ENCODE measurements at regions not wholly inside any gene's neighbourhood (a gene's known extent, or its start where the extent isn't known, plus 50 kb on each side); places are given as distances from the start of the nearest gene placed in this dataset.

- peaks cover 34% of the 10 kb centered on the region for H3K27me3 Mint-ChIP-seq (ENCODE audit: low read depth)
- H3K4me3 Mint-ChIP-seq = no peak overlapping the region
- H3K27ac Mint-ChIP-seq = no peak overlapping the region
- H3K4me1 Mint-ChIP-seq = peaks cover 27% of the 10 kb centered on the region
- TF ChIP-seq, protein P1, sequence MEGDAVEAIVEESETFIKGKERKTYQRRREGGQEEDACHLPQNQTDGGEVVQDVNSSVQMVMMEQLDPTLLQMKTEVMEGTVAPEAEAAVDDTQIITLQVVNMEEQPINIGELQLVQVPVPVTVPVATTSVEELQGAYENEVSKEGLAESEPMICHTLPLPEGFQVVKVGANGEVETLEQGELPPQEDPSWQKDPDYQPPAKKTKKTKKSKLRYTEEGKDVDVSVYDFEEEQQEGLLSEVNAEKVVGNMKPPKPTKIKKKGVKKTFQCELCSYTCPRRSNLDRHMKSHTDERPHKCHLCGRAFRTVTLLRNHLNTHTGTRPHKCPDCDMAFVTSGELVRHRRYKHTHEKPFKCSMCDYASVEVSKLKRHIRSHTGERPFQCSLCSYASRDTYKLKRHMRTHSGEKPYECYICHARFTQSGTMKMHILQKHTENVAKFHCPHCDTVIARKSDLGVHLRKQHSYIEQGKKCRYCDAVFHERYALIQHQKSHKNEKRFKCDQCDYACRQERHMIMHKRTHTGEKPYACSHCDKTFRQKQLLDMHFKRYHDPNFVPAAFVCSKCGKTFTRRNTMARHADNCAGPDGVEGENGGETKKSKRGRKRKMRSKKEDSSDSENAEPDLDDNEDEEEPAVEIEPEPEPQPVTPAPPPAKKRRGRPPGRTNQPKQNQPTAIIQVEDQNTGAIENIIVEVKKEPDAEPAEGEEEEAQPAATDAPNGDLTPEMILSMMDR (IDR thresholded peaks at IDR 0.05; ENCODE audit: unreplicated experiment in 3 of 3) = no peak
- no peaks in the 10 kb centered on the region for H3K9me3 Mint-ChIP-seq
- no peaks in the 10 kb centered on the region for H3K36me3 Mint-ChIP-seq (ENCODE audit: low read depth)
Observed at GRCh38 chr12:114275932-114276785, 129.8 kb downstream of the TBX5 start.

DNA sequence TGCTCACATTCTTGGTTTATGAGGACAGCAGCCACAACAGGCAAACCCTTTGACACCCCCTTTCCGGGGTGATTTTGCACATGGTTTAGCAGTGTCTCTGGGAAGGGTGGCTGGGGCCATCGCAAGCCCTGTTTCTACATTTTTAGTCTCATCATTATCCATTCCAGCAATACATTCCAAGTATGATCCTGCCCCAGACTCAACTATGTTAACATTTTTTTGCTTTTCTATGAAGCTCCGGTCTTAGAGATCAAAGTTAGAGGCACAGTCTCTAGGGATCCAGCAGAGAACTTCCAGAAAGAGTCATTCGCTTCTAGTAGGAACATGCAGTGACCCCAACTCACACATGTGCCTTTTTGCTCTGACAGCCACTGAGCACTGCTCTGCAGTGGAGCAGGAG, 130.9 kb downstream of the TBX5 start:
- Mint-ChIP-seq H3K36me3 (ENCODE audit: low read depth) (no peaks in the 10 kb centered on the region), H3K27me3 (ENCODE audit: low read depth) (peaks cover 44% of the 10 kb centered on the region), H3K4me1 (peaks cover 27% of the 10 kb centered on the region), H3K4me3 (no peak overlapping the region), H3K9me3 (no peaks in the 10 kb centered on the region), H3K27ac (peak overlapping the region in 1 of 3 experiments; percentile 9)
- TF ChIP-seq, protein P1 (IDR thresholded peaks at IDR 0.05; ENCODE audit: unreplicated experiment in 3 of 3) = no peak

DNA sequence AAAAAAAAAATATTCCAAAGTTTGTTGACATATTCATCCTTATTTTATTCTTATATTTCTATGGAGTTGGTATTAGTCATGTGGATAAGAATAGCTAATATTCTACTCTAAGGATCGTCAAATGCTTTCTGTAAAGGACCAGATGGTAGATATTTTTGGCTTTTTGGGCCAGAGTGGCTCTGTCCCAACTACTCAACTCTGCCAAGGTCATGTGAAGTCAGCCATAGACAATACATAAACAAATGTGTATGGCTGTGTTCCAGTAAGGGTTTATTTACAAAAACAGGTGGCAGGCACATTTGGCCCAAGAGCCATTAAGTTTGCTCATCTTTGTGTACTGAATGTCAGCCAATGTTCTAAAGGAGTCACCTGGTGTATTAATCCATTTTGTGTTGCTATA, 131.8 kb downstream of the TBX5 start:
- Mint-ChIP-seq H3K4me3 (peak overlapping the region in 1 of 3 experiments; percentile 14), H3K36me3 (ENCODE audit: low read depth) (no peaks in the 10 kb centered on the region), H3K27ac (no peak overlapping the region), H3K4me1 (peaks cover 27% of the 10 kb centered on the region), H3K27me3 (ENCODE audit: low read depth) (peaks cover 48% of the 10 kb centered on the region), H3K9me3 (no peaks in the 10 kb centered on the region)
- TF ChIP-seq, protein P1 (IDR thresholded peaks at IDR 0.05; ENCODE audit: unreplicated experiment in 3 of 3) = no peak

- no peaks in the 10 kb centered on the region for H3K36me3 Mint-ChIP-seq (ENCODE audit: low read depth)
- no peaks in the 10 kb centered on the region for H3K9me3 Mint-ChIP-seq
- peaks cover 27% of the 10 kb centered on the region for H3K4me1 Mint-ChIP-seq
- peak overlapping the region in 1 of 3 experiments; percentile 47 for H3K4me3 Mint-ChIP-seq
- H3K27me3 Mint-ChIP-seq (ENCODE audit: low read depth) = peaks cover 44% of the 10 kb centered on the region
- TF ChIP-seq, protein P1 (IDR thresholded peaks at IDR 0.05; ENCODE audit: unreplicated experiment in 3 of 3) = no peak
- no peak overlapping the region for H3K27ac Mint-ChIP-seq
Observed at GRCh38 chr12:114272605-114273004, 133.3 kb downstream of the TBX5 start.

- peaks cover 27% of the 10 kb centered on the region for H3K4me1 Mint-ChIP-seq
- TF ChIP-seq, protein P1 (IDR thresholded peaks at IDR 0.05; ENCODE audit: unreplicated experiment in 3 of 3) = no peak
- no peaks in the 10 kb centered on the region for H3K9me3 Mint-ChIP-seq
- H3K27me3 Mint-ChIP-seq (ENCODE audit: low read depth) = peaks cover 49% of the 10 kb centered on the region
- no peak overlapping the region for H3K4me3 Mint-ChIP-seq
- no peaks in the 10 kb centered on the region for H3K36me3 Mint-ChIP-seq (ENCODE audit: low read depth)
- H3K27ac Mint-ChIP-seq = no peak overlapping the region
Observed at GRCh38 chr12:114272071-114272470, 133.9 kb downstream of the TBX5 start.

DNA sequence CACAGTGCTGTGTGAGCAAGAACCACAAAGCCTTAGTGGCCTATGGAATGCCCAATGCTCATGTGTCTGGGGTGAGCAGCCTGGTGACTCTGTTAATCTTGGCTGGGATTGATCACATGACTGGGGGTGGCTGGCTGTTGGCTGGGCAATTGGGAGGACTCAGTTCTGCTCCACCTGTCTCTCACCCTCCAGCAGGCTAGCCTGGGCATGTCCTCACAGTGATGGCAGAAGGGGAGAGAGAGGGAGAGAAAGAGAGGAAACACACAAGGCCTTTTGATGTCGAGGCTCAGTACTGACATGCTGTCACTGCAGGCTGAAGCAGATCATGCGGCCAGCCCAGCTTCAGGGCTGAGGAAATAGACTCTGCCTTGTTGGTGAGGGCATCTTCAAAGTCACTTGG, 136.8 kb downstream of the TBX5 start:
- Mint-ChIP-seq H3K27me3 (ENCODE audit: low read depth) (peaks cover 57% of the 10 kb centered on the region), H3K27ac (no peak overlapping the region), H3K36me3 (ENCODE audit: low read depth) (no peaks in the 10 kb centered on the region), H3K4me1 (peaks cover 16% of the 10 kb centered on the region), H3K9me3 (no peaks in the 10 kb centered on the region), H3K4me3 (no peak overlapping the region)
- TF ChIP-seq, protein P1 (IDR thresholded peaks at IDR 0.05; ENCODE audit: unreplicated experiment in 3 of 3) = no peak

Data from nephron (organoid).